ENCODE measurements at regions not wholly inside any gene's neighbourhood (a gene's known extent, or its start where the extent isn't known, plus 50 kb on each side); places are given as distances from the start of the nearest gene placed in this dataset.

GRCh38 chr6:1075880-1076279 is 236.0 kb upstream of the FOXQ1 start:
- TF ChIP-seq, protein P1, sequence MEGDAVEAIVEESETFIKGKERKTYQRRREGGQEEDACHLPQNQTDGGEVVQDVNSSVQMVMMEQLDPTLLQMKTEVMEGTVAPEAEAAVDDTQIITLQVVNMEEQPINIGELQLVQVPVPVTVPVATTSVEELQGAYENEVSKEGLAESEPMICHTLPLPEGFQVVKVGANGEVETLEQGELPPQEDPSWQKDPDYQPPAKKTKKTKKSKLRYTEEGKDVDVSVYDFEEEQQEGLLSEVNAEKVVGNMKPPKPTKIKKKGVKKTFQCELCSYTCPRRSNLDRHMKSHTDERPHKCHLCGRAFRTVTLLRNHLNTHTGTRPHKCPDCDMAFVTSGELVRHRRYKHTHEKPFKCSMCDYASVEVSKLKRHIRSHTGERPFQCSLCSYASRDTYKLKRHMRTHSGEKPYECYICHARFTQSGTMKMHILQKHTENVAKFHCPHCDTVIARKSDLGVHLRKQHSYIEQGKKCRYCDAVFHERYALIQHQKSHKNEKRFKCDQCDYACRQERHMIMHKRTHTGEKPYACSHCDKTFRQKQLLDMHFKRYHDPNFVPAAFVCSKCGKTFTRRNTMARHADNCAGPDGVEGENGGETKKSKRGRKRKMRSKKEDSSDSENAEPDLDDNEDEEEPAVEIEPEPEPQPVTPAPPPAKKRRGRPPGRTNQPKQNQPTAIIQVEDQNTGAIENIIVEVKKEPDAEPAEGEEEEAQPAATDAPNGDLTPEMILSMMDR (IDR thresholded peaks at IDR 0.05): no peak
- TF ChIP-seq EP300 (IDR thresholded peaks at IDR 0.05) (no peak), POLR2A (IDR thresholded peaks at IDR 0.05) (no peak)
- WGBS, 3 donors: 68 to 85% (median 75%) methylated on average over 4 of the region's 4 CpGs
- Histone ChIP-seq H3K4me1 (ENCODE audit: insufficient read depth) (no peaks in the 10 kb centered on the region), H3K27me3 (no peaks in the 10 kb centered on the region), H3K36me3 (no peaks in the 10 kb centered on the region), H3K9me3 (no peaks in the 10 kb centered on the region), H3K27ac (no peak overlapping the region), H3K4me3 (no peak overlapping the region)
- intact Hi-C loops (cut with DNase I): no loop called here
- no peak for DNase-seq

- no peaks in the 10 kb centered on the region for H3K4me1 ChIP-seq (ENCODE audit: insufficient read depth)
- no peaks in the 10 kb centered on the region for H3K27me3 ChIP-seq
- H3K9me3 ChIP-seq: no peaks in the 10 kb centered on the region
- WGBS, 3 donors: 42 to 62% (median 56%) methylated on average over 4 of the region's 4 CpGs
- H3K4me3 ChIP-seq: no peak overlapping the region
- TF ChIP-seq POLR2A (IDR thresholded peaks at IDR 0.05): no peak
- TF ChIP-seq, protein P1 (IDR thresholded peaks at IDR 0.05): no peak
- no peak for TF ChIP-seq EP300 (IDR thresholded peaks at IDR 0.05)
- intact Hi-C loops (cut with DNase I): no loop called here
- no peak for DNase-seq
- no peaks in the 10 kb centered on the region for H3K36me3 ChIP-seq
- no peak overlapping the region for H3K27ac ChIP-seq
Observed at GRCh38 chr6:1075444-1075843, 236.5 kb upstream of the FOXQ1 start.

DNA sequence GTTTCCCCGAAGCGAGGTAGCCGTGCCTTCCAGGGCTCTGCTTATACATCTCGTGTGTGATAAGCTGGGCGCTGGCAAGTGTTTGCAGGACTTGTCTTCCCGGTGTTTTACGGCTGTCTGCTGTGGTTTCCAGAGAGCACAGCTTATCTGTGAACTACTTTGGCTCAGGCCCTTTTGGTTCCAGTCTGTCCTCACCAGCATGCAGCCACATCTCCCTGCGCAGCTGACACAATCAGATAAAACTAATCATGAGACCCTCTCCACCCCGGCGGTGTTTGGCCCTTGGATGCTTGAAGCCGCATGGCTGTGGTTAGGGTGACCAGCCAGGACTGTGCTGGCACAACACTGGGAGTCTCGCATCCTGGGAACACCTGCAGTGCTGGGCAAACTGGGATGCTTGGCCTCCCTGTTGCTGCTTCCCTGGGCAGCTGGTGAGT is 241.8 kb upstream of the FOXQ1 start:
- TF ChIP-seq POLR2A (IDR thresholded peaks at IDR 0.05): no peak
- TF ChIP-seq, protein P1 (IDR thresholded peaks at IDR 0.05): no peak
- no peak overlapping the region for H3K27ac ChIP-seq

DNA sequence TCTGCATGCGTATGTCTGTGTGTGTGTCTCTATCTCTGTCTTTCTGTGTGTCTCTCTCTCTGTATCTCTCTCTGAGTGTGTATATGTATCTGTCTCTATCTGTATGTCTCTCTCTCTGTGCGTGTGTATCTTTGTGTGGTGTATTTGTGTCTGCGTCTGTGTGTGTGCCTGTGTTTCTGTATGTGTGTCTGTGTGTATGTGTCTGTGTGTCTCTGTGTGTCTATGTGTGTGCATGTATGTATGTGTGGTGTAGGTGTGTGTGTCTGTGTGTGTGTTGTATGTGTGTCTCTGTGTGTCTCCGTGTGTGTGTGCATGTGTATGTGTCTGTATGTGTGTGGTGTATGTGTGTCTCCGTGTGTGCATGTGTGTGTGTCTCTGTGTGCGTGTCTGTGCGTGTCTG is 243.0 kb upstream of the FOXQ1 start:
- Histone ChIP-seq H3K27ac (no peak overlapping the region), H3K36me3 (no peaks in the 10 kb centered on the region), H3K9me3 (no peaks in the 10 kb centered on the region), H3K27me3 (no peaks in the 10 kb centered on the region), H3K4me1 (ENCODE audit: insufficient read depth) (no peaks in the 10 kb centered on the region), H3K4me3 (no peak overlapping the region)
- TF ChIP-seq POLR2A (IDR thresholded peaks at IDR 0.05): no peak
- no peak for TF ChIP-seq EP300 (IDR thresholded peaks at IDR 0.05)
- TF ChIP-seq, protein P1 (IDR thresholded peaks at IDR 0.05): no peak
- DNase-seq: no peak
- intact Hi-C loops (cut with DNase I): no loop called here
- 89 to 91% (median 89%) methylated on average over 7 of the region's 7 CpGs for WGBS, 3 donors

More for the DNA sequence above, 241.8 kb upstream of the FOXQ1 start:
- no peaks in the 10 kb centered on the region for H3K4me1 ChIP-seq (ENCODE audit: insufficient read depth)
- 8 to 17% (median 16%) methylated on average over 12 of the region's 12 CpGs for WGBS, 3 donors
- H3K9me3 ChIP-seq: no peaks in the 10 kb centered on the region
- intact Hi-C loops (cut with DNase I): no loop called here
- H3K36me3 ChIP-seq: no peaks in the 10 kb centered on the region
- DNase-seq: no peak
- no peak overlapping the region for H3K4me3 ChIP-seq
- H3K27me3 ChIP-seq: no peaks in the 10 kb centered on the region

DNA sequence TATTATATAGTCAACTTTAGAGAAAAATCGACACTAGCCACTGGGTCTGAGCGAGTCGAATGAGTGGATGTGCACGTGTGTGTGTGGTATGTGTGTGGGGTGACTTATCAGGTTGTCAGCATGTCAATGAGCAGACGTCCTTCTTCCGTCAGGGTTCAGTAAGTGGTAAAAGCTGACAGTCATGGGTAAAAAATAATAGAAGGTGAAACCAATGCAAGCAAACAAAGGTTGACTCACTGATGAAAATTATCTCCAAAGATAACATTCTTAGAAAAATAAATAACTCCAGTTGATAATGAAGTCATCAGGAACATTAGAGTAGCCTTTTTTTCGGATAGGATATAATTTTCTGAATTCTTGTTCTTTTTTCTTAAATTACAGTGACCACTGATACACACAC is 243.8 kb upstream of the FOXQ1 start:
- WGBS, 3 donors: 74 to 84% (median 78%) methylated on average over 7 of the region's 7 CpGs
- intact Hi-C loops (cut with DNase I): no loop called here
- H3K36me3 ChIP-seq: no peaks in the 10 kb centered on the region

More for the DNA sequence above, 243.8 kb upstream of the FOXQ1 start:
- Histone ChIP-seq H3K4me3 (no peak overlapping the region), H3K27ac (no peak overlapping the region), H3K4me1 (ENCODE audit: insufficient read depth) (no peaks in the 10 kb centered on the region), H3K27me3 (no peaks in the 10 kb centered on the region), H3K9me3 (no peaks in the 10 kb centered on the region)
- no peak for TF ChIP-seq EP300 (IDR thresholded peaks at IDR 0.05)
- TF ChIP-seq, protein P1 (IDR thresholded peaks at IDR 0.05): no peak
- TF ChIP-seq POLR2A (IDR thresholded peaks at IDR 0.05): no peak
- no peak for DNase-seq

Measured in ovary (tissue), 7 donors.